B cell (primary cell): ENCODE measurements at regions not wholly inside any gene's neighbourhood (a gene's known extent, or its start where the extent isn't known, plus 50 kb on each side); places are given as distances from the start of the nearest gene placed in this dataset.

Experiments used
- ATAC-seq: fragments of 200-7000 bp; cut with Tn5 transposase; one replicate; pipeline ENCODE4 v1.10.0; 2021; ENCODE audit warnings: low read depth, mild to moderate bottlenecking, moderate number of reproducible peaks, moderate library complexity
- CTCF ChIA-PET: fragments of 350-600 bp; sonication (Branson Sonifier 250); formaldehyde crosslinking; loops from one replicate; lab custom pipeline; 2021; ENCODE audit warnings: antibody characterized with exemption, inconsistent platforms; lab: Charles Lee
- POLR2A ChIA-PET: fragments of 350-600 bp; sonication (Branson Sonifier 250); formaldehyde crosslinking; loops from one replicate; lab custom pipeline; 2021; ENCODE audit warnings: antibody characterized with exemption; lab: Charles Lee
- DNase-seq: peaks from one replicate; pipeline ENCODE4 v3.0.0; 2013
- H2AFZ ChIP-seq: 2 replicates; pipeline ENCODE4 v1.6.1; 2012; ENCODE audit warnings: mild to moderate bottlenecking, low read depth, low read length; ENCODE audit not compliant: insufficient read depth, poor library complexity, severe bottlenecking
- H3K27ac ChIP-seq, 2 donors: 1 replicate in 1 of 2; 2 replicates in 1 of 2; pipeline ENCODE4 v1.5.1; 2012 to 2013; ENCODE audit warnings: low read length in 2 of 2, mild to moderate bottlenecking in 2 of 2, moderate library complexity in 1 of 2
- H3K27me3 ChIP-seq, 4 experiments: fragments of 200-600 bp in 1 of 4; sonication (generic) in 1 of 4; replicated peaks in 1 of 4; 1 replicate in 2 of 4; 2 replicates in 2 of 4; pipeline versions ENCODE4 v1.6.1 to v1.7.0; 2013 to 2016; ENCODE audit warnings: low read length in 3 of 4, mild to moderate bottlenecking in 2 of 4, mixed read lengths in 1 of 4, moderate library complexity in 1 of 4; ENCODE audit not compliant: insufficient read depth in 4 of 4, control insufficient read depth in 3 of 4; ENCODE audit errors: control extremely low read depth in 1 of 4
- H3K36me3 ChIP-seq, 2 experiments: replicated peaks in 1 of 2; 1 replicate in 1 of 2; 2 replicates in 1 of 2; pipeline versions ENCODE4 v1.6.1 to v1.7.1; 2013; ENCODE audit warnings: low read length in 1 of 2; ENCODE audit not compliant: insufficient read depth in 2 of 2, control insufficient read depth in 1 of 2; ENCODE audit errors: control extremely low read depth in 1 of 2, extremely low read depth in 1 of 2
- H3K4me1 ChIP-seq, 2 donors: fragments of 200-600 bp in 1 of 2; sonication (generic) in 1 of 2; 1 replicate in 1 of 2; 2 replicates in 1 of 2; pipeline versions ENCODE4 v1.5.1 to v1.6.1; 2013 to 2017; ENCODE audit warnings: low read length in 2 of 2; ENCODE audit not compliant: control insufficient read depth in 2 of 2, insufficient read depth in 2 of 2
- H3K4me2 ChIP-seq: replicated peaks from 2 replicates; pipeline ENCODE3; 2012; ENCODE audit warnings: mild to moderate bottlenecking, low read depth, low read length; ENCODE audit not compliant: poor library complexity, severe bottlenecking
- H3K4me3 ChIP-seq, 5 experiments: fragments of 200-600 bp in 1 of 5; sonication (generic) in 1 of 5; 1 replicate in 3 of 5; 2 replicates in 2 of 5; pipeline versions ENCODE4 v1.5.1 to v1.7.0; 2011 to 2016; ENCODE audit warnings: low read length in 4 of 5, mild to moderate bottlenecking in 4 of 5, low read depth in 2 of 5, control low read depth in 1 of 5, moderate library complexity in 1 of 5; ENCODE audit not compliant: insufficient read depth in 1 of 5; ENCODE audit errors: control extremely low read depth in 1 of 5, extremely low read depth in 1 of 5
- H3K79me2 ChIP-seq: fragments of 200-600 bp; sonication (generic); one replicate; pipeline ENCODE4 v1.6.0; 2016; ENCODE audit warnings: low read length; ENCODE audit not compliant: control insufficient read depth, insufficient read depth
- H3K9ac ChIP-seq: fragments of 200-600 bp; sonication (generic); 2 replicates; pipeline ENCODE4 v1.6.1; 2017; ENCODE audit warnings: mild to moderate bottlenecking, low read length, moderate library complexity
- H3K9me3 ChIP-seq, 3 donors: one replicate each; pipeline versions ENCODE4 v1.6.1 to v1.7.1; 2013; ENCODE audit warnings: low read length in 2 of 3; ENCODE audit not compliant: control insufficient read depth in 2 of 3, insufficient read depth in 1 of 3; ENCODE audit errors: control extremely low read depth in 1 of 3
- H4K20me1 ChIP-seq: 2 replicates; pipeline ENCODE4 v1.6.0; 2012; ENCODE audit warnings: mild to moderate bottlenecking, low read length; ENCODE audit not compliant: insufficient read depth, control insufficient read depth, poor library complexity, severe bottlenecking
- H3K27ac Mint-ChIP-seq: one replicate; pipeline ENCODE4 v1.8.0; 2021; ENCODE audit warnings: mixed read lengths
- H3K27me3 Mint-ChIP-seq: one replicate; pipeline ENCODE4 v1.8.0; 2021; ENCODE audit warnings: mixed read lengths
- H3K4me1 Mint-ChIP-seq: one replicate; pipeline ENCODE4 v1.8.0; 2021; ENCODE audit warnings: mixed read lengths
- H3K4me3 Mint-ChIP-seq: one replicate; pipeline ENCODE4 v1.8.0; 2021; ENCODE audit warnings: mixed read lengths
- H3K9me3 Mint-ChIP-seq: one replicate; pipeline ENCODE4 v1.8.0; 2022; ENCODE audit warnings: mixed read lengths; ENCODE audit not compliant: insufficient read depth
- CTCF ChIP-seq: fragments of 200-600 bp; IDR thresholded peaks from one replicate; pipeline ENCODE4 v1.8.0; 2022; ENCODE audit warnings: antibody characterized with exemption, mild to moderate bottlenecking
- EZH2 ChIP-seq: IDR thresholded peaks from 2 replicates; pipeline ENCODE4 v1.6.1; 2012; ENCODE audit warnings: borderline replicate concordance, low read depth, mild to moderate bottlenecking, moderate library complexity, low read length; ENCODE audit not compliant: insufficient read depth, poor library complexity, severe bottlenecking
- WGBS: methylation state at CpG from one replicate; pipeline ENCODE4 v1.1.5; 2013; ENCODE audit warnings: missing lambda C conversion rate; ENCODE audit not compliant: insufficient coverage; 5-methylcytosine and 5-hydroxymethylcytosine counted together
- intact Hi-C: fragments of 100-400 bp; cut with micrococcal nuclease; formaldehyde crosslinking; loops from one replicate; pipeline ENCODE4 v1.10.0; 2022

GRCh38 chr13:46490129-46490528, 62.8 kb upstream of the LRCH1 start:
- no peak overlapping the region for H3K27ac ChIP-seq
- H3K27ac Mint-ChIP-seq: no peak overlapping the region
- H3K4me2 ChIP-seq: no peak overlapping the region
- no peaks in the 10 kb centered on the region for H4K20me1 ChIP-seq
- no peak overlapping the region for H2AFZ ChIP-seq
- TF ChIP-seq CTCF (no peak), EZH2 (no peak)
- H3K4me3 Mint-ChIP-seq: no peak overlapping the region
- no peaks in the 10 kb centered on the region for H3K79me2 ChIP-seq
- H3K27me3 Mint-ChIP-seq: no peaks in the 10 kb centered on the region
- peaks cover 2% of the 10 kb centered on the region for H3K9me3 Mint-ChIP-seq
- no peaks in the 10 kb centered on the region for H3K4me1 Mint-ChIP-seq
- peaks cover 2 to 14% (median 14%) of the 10 kb centered on the region in 3 donors for H3K9me3 ChIP-seq
- intact Hi-C loops: loop anchor here (5.0 kb wide), 1 partner anchor 62 kb away; the partner anchor contains the start of gene LRCH1
- no peaks in the 10 kb centered on the region for H3K27me3 ChIP-seq
- ChIA-PET CTCF (interaction anchor here (0.6 to 5.1 kb wide), 9 partner anchors 11 to 400 kb away, joined by 3 to 65 read pairs (median 4); no protein-coding TSS in a partner anchor), POLR2A (interaction anchor here (0.6 kb wide), 1 partner anchor 11 kb away, joined by 3 read pairs; no protein-coding TSS in a partner anchor)
- ATAC-seq (no peak), DNase-seq (no peak)
- WGBS: 83% methylated on average over 1 of the region's 2 CpGs
- H3K4me1 ChIP-seq: no peaks in the 10 kb centered on the region
- H3K4me3 ChIP-seq: no peak overlapping the region
- H3K9ac ChIP-seq: no peak overlapping the region
- no peaks in the 10 kb centered on the region for H3K36me3 ChIP-seq

GRCh38 chr13:46489586-46490023, 63.4 kb upstream of the LRCH1 start:
- H3K4me3 Mint-ChIP-seq: no peak overlapping the region
- CTCF ChIA-PET: interaction anchor here (0.9 to 5.1 kb wide), 4 partner anchors 21 to 399 kb away, joined by 3 to 65 read pairs (median 4); no protein-coding TSS in a partner anchor
- TF ChIP-seq EZH2: no peak
- no peak for TF ChIP-seq CTCF

More at GRCh38 chr13:46489586-46490023, 63.4 kb upstream of the LRCH1 start:
- no peak for DNase-seq
- Histone ChIP-seq H3K4me1 (no peaks in the 10 kb centered on the region), H3K4me2 (no peak overlapping the region), H3K36me3 (no peaks in the 10 kb centered on the region), H3K4me3 (no peak overlapping the region), H3K27me3 (no peaks in the 10 kb centered on the region), H4K20me1 (no peaks in the 10 kb centered on the region), H3K79me2 (no peaks in the 10 kb centered on the region), H3K27ac (no peak overlapping the region), H2AFZ (no peak overlapping the region), H3K9me3 (peaks cover 4 to 19% (median 18%) of the 10 kb centered on the region in 3 donors), H3K9ac (no peak overlapping the region)
- peaks cover 7% of the 10 kb centered on the region for H3K9me3 Mint-ChIP-seq
- intact Hi-C loops: loop anchor here (5.0 kb wide), 1 partner anchor 63 kb away; the partner anchor contains the start of gene LRCH1
- no peaks in the 10 kb centered on the region for H3K4me1 Mint-ChIP-seq
- H3K27me3 Mint-ChIP-seq: no peaks in the 10 kb centered on the region
- 66% methylated on average over 5 of the region's 5 CpGs for WGBS
- no peak for ATAC-seq
- POLR2A ChIA-PET: no interaction called here
- H3K27ac Mint-ChIP-seq: no peak overlapping the region
